Smooth muscle cell (in vitro differentiated cells): ENCODE measurements at regions not wholly inside any gene's neighbourhood (a gene's known extent, or its start where the extent isn't known, plus 50 kb on each side); places are given as distances from the start of the nearest gene placed in this dataset.

Source experiments
- DNase-seq: peaks from one replicate; lab custom pipeline; 2025; ENCODE audit not compliant: unreplicated experiment; lab: John Stamatoyannopoulos, UW
- H2AFZ ChIP-seq: fragments of 200-600 bp; sonication (generic); 2 replicates; pipeline ENCODE4 v1.6.0; 2016; ENCODE audit warnings: antibody characterized with exemption, low read depth, mild to moderate bottlenecking
- H3F3A ChIP-seq: fragments of 200-600 bp; sonication (generic); 2 replicates; pipeline ENCODE4 v1.6.0; 2017; ENCODE audit warnings: antibody characterized with exemption, low read depth
- H3K27ac ChIP-seq: fragments of 200-600 bp; sonication (generic); 2 replicates; pipeline ENCODE4 v1.5.1; 2016; ENCODE audit warnings: low read depth, mild to moderate bottlenecking
- H3K27me3 ChIP-seq: fragments of 200-600 bp; sonication (generic); 2 replicates; pipeline ENCODE4 v1.6.1; 2016; ENCODE audit warnings: low read depth, mild to moderate bottlenecking
- H3K36me3 ChIP-seq: fragments of 200-600 bp; sonication (generic); 2 replicates; pipeline ENCODE4 v1.5.1; 2016; ENCODE audit warnings: low read depth
- H3K4me1 ChIP-seq: fragments of 200-600 bp; sonication (generic); 2 replicates; pipeline ENCODE4 v1.5.1; 2016; ENCODE audit warnings: low read depth
- H3K4me2 ChIP-seq: fragments of 200-600 bp; sonication (generic); 2 replicates; pipeline ENCODE4 v1.6.0; 2016; ENCODE audit warnings: mild to moderate bottlenecking
- H3K4me3 ChIP-seq: fragments of 200-600 bp; sonication (generic); 2 replicates; pipeline ENCODE4 v1.5.1; 2016; ENCODE audit warnings: mild to moderate bottlenecking
- H3K79me2 ChIP-seq: fragments of 200-600 bp; sonication (generic); 2 replicates; pipeline ENCODE4 v1.6.0; 2016; ENCODE audit warnings: low read depth, mild to moderate bottlenecking
- H3K9ac ChIP-seq: fragments of 200-600 bp; sonication (generic); 2 replicates; pipeline ENCODE4 v1.6.0; 2016; ENCODE audit warnings: low read depth
- H3K9me3 ChIP-seq: fragments of 200-600 bp; sonication (generic); replicated peaks from 2 replicates; pipeline ENCODE4 v1.5.1; 2016; ENCODE audit warnings: low read depth
- H4K20me1 ChIP-seq: fragments of 200-600 bp; sonication (generic); 2 replicates; pipeline ENCODE4 v1.6.0; 2016; ENCODE audit warnings: low read depth
- CTCF ChIP-seq: fragments of 200-600 bp; sonication (generic); IDR thresholded peaks from 2 replicates; pipeline ENCODE4 v1.5.1; 2017; ENCODE audit warnings: borderline replicate concordance, mild to moderate bottlenecking, antibody characterized with exemption; ENCODE audit not compliant: insufficient read depth, poor library complexity, severe bottlenecking
- WGBS: methylation state at CpG from one replicate; pipeline ENCODE4 v1.1.7; 2016; ENCODE audit warnings: low lambda C conversion rate; 5-methylcytosine and 5-hydroxymethylcytosine counted together

GRCh38 chr12:82008251-82008650, 249.1 kb upstream of the PPFIA2 start:
- no peaks in the 10 kb centered on the region for H3K79me2 ChIP-seq
- no peaks in the 10 kb centered on the region for H3K9me3 ChIP-seq
- no peaks in the 10 kb centered on the region for H3K27me3 ChIP-seq
- no peaks in the 10 kb centered on the region for H4K20me1 ChIP-seq
- no peak overlapping the region for H3K9ac ChIP-seq
- H3K4me3 ChIP-seq, result no peak overlapping the region
- no peaks in the 10 kb centered on the region for H3K36me3 ChIP-seq
- no peaks in the 10 kb centered on the region for H3F3A ChIP-seq
- no peak overlapping the region for H2AFZ ChIP-seq
- DNase-seq, result no peak
- WGBS, result 86% methylated on average over 1 of the region's 1 CpG
- no peak for TF ChIP-seq CTCF
- no peak overlapping the region for H3K27ac ChIP-seq
- H3K4me1 ChIP-seq, result no peaks in the 10 kb centered on the region
- no peak overlapping the region for H3K4me2 ChIP-seq

DNA sequence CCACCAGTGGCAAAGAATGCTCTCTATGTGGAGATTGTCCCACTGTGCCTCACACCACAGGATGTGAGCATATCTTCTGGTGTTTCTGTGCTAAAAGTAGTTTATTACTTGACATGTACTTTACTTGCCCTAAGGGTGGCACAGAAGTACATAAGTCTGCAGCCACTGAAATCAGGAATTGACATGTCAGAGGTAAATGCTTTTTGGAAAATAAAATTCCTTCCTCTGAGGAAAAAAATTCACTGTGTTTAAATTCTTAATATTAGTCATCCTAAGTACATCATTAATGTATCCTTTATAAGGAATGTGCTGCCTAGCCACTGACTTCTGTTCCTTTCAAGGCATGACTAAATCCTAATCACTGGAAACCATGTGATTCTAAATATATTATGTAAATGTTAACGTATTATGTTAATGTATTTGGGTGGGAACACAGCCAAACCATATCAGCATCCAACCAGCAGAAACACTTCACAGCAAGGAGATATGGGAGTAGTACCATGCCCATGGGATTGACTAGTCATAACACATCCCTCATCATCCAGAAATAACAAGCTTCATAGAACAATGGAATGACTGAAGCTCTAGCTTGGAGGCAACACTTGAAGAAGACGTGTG, 239.7 kb upstream of the PPFIA2 start:
- Histone ChIP-seq H3K27ac (no peak overlapping the region), H3K9ac (no peak overlapping the region), H3K9me3 (no peaks in the 10 kb centered on the region), H3K4me1 (no peaks in the 10 kb centered on the region), H2AFZ (no peak overlapping the region), H3K36me3 (no peaks in the 10 kb centered on the region), H3K79me2 (no peaks in the 10 kb centered on the region), H3K4me2 (no peak overlapping the region), H3K4me3 (no peak overlapping the region), H4K20me1 (no peaks in the 10 kb centered on the region), H3K27me3 (no peaks in the 10 kb centered on the region), H3F3A (no peaks in the 10 kb centered on the region)
- DNase-seq, result no peak
- WGBS, result 71% methylated on average over 2 of the region's 2 CpGs
- no peak for TF ChIP-seq CTCF

- H3K9me3 ChIP-seq, result no peaks in the 10 kb centered on the region
- H3K4me1 ChIP-seq, result no peaks in the 10 kb centered on the region
- H3K9ac ChIP-seq, result no peak overlapping the region
- H2AFZ ChIP-seq, result no peak overlapping the region
- no peak overlapping the region for H3K4me2 ChIP-seq
- TF ChIP-seq CTCF, result no peak
- no peak overlapping the region for H3K27ac ChIP-seq
- no peaks in the 10 kb centered on the region for H3K36me3 ChIP-seq
- H3K4me3 ChIP-seq, result no peak overlapping the region
- no peaks in the 10 kb centered on the region for H3K79me2 ChIP-seq
- 38% methylated on average over 2 of the region's 2 CpGs for WGBS
- no peaks in the 10 kb centered on the region for H4K20me1 ChIP-seq
- no peaks in the 10 kb centered on the region for H3F3A ChIP-seq
- H3K27me3 ChIP-seq, result no peaks in the 10 kb centered on the region
- DNase-seq, result no peak
Observed at GRCh38 chr12:81992461-81992860, 233.3 kb upstream of the PPFIA2 start.

GRCh38 chr12:81991868-81992267, 232.7 kb upstream of the PPFIA2 start:
- Histone ChIP-seq H3K27me3 (no peaks in the 10 kb centered on the region), H3K4me3 (no peak overlapping the region), H3K79me2 (no peaks in the 10 kb centered on the region), H3K4me1 (no peaks in the 10 kb centered on the region), H4K20me1 (no peaks in the 10 kb centered on the region), H2AFZ (no peak overlapping the region), H3F3A (no peaks in the 10 kb centered on the region), H3K27ac (no peak overlapping the region), H3K9me3 (no peaks in the 10 kb centered on the region), H3K9ac (no peak overlapping the region), H3K4me2 (no peak overlapping the region), H3K36me3 (no peaks in the 10 kb centered on the region)
- TF ChIP-seq CTCF, result no peak
- DNase-seq, result no peak
